NOMO-1 (cell line): ENCODE measurements at regions not wholly inside any gene's neighbourhood (a gene's known extent, or its start where the extent isn't known, plus 50 kb on each side); places are given as distances from the start of the nearest gene placed in this dataset.

Experiments
- DNase-seq, 2 experiments: peaks; one replicate each; lab custom pipeline; 2025; ENCODE audit not compliant: unreplicated experiment in 2 of 2; lab: John Stamatoyannopoulos, UW

GRCh38 chr22:49023879-49024774 lies 803.5 kb downstream of the BRD1 start:
- DNase-seq, result no peak

DNA sequence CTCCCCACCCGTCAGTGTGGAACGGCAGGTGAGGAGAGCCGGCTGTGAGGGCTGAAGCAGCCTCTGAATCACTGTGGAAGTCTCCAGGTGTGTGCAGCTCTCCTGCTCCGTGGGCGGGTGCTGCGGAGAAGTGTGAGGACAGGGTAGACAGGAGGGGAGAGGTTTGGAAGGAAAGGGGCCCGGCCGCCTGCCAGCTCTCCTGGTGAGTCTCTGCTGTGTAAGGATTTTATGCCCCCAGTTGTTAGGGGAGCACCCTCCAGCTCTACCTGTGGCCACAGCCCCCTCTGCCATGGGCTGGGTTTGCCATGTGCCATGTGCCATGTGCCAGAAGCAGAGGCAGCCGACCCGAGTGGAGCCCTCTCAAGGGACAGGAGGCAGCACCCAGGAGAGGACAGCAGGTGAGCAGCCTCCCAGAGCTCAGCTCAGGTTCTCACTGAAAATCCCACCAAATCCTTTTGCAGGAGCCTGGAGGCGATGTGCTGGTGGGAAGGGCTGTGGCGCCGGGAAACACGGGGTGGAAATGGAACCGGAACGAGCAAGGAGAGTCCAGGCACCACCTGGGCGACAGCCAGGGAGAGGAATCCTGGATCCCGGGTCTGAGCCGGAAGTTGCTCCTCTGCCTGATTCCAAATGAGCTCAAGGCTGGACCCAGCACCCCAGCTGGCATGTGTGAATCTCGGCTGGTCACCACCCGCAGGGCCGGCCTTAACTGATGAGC lies 804.4 kb downstream of the BRD1 start:
- DNase-seq, result no peak

DNA sequence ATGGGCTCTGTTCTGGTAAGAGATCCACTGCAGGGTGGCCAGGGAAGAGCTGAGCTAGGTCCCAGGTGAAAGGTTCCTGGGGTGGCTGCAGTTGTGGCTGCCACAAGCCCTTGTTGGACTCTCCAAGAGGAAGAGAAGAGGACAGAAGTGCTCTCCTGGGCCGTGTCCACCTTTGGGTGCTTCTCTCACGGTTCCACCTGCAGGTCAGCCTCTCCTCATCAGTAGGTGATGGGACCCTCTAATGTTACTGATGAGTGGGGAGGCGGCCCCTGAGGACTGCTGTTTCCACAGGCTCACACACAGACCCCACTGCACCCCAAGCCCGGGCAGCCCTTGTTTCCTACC lies 804.9 kb downstream of the BRD1 start:
- no peak for DNase-seq

DNA sequence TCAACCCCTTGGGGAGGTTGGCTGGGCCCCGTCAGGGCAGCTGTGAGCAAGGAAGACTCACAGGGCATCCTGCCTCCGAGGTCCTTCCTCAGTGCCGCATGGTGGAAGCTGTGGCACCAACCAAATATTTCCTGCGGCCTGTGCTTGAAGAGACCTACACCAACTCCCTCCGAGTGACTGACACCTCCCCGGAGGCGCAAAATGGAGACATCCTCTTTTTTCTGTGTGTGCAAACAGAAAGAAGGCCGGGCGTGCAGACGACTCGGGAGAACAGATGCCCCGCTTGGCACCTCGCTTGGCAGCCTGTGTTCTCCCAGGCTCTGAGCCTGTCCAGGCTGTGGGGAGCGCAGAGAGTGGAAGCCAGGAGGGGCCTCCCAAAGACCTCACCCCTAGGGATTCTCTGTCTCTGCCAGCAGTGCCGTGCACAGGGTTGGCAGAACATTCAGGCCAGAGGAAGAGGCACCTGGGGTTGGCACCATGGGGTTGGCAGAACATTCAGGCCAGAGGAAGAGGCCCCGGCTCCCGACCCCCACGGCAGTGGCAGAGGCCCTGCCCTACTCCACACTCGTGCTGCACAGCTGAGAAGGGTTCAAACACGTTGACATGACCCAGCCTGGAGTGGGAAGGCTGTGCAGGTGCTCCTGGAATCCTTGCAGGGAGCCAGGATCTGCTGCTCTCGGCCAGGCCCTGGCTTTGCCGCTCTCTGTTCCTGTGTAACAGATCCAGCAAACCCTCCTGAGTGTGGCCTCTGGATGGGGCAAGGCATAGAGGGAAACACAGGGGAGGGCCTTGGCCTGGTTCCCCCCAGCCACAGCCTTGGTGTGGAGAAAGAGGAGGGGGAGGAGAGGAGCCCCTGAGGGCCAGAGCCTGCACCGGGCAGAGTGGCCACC lies 805.5 kb downstream of the BRD1 start:
- no peak for DNase-seq

DNA sequence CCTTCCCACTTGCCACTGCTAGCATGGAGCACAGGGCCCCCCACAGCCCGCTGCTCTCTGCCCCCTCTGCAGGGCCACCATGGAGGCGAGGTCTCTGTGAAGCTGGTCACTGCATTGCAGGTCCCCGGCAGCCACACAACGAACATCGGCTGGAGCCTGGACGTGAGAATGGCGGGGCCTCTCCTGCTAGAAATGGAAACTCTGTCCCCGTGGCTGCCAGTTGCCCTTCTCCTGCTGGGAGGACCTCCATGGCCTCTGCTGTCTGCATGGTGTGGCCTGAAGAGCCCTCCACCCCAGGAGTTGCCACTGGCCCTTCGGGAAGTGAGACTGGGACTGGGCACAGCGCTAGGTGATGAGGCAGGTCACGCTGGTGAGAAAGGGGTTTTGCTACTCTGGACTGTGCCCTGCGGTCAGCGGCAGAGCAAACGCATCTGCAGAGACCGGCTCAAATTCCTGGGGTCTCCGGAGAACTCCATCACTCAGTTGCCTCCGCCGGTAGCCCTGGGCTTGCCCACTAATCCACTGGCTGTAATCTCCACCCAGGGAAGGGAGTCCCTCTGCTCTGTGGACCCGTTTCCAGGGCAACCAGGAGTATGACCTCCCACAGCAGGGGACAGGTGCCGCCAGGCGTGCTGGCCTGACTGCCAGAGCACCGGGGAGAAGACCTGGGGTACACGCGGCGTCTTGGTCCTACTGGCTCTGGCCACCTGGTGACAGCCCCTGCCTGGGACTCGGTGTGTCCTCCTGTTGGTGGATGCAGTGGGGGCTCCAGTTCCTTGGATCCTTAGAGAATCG lies 806.3 kb downstream of the BRD1 start:
- DNase-seq, result no peak

DNA sequence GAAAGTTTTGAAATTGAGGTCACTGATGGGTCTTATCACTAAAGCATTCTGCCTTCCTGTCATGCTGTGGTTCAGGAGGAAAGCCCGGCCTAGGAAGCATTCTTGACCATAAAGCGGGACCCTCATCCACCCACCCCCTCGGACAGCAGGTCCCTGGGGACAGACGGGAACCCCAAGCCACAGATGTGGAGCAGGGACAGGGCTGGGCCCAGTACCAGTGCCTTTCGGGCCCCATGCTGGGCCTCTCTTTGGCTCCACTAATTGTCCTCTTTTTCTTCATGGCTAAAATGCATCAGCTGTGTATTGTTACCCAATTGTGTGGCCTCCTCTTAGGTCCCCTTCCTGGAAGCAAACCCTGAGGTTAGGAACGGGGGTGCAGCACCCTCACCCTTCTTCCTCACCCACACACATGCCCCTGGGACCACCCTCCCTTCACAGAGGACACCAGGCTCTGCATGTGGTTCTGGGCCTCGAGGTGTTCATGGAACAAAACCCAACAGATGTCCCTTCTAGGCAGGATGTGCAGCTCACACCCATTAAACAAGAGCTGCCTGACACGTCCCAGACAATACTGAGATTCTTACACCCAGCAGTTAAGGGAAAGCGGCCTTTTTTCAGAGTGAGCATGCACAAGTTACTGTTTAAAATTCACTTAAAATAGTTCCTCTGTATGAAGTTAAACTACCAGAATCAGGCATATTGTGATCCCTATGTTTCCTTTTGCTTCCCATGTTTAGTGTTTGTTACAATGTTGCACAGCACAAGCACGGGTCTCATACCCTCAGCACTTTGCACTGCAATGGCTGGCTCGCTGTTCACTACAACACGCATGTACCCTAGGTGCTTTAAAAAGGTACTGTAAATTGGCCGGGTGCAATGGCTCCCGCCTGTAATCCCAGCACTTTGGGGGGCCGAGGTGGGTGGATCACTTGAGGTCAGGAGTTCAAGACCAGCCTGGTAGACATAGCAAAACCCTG lies 807.6 kb downstream of the BRD1 start:
- DNase-seq, result no peak

GRCh38 chr22:49018601-49019000 lies 809.1 kb downstream of the BRD1 start:
- no peak for DNase-seq

- no peak for DNase-seq
Observed at GRCh38 chr22:49017482-49018329, 810.0 kb downstream of the BRD1 start.

GRCh38 chr22:49016909-49017481 lies 810.7 kb downstream of the BRD1 start:
- no peak for DNase-seq

DNA sequence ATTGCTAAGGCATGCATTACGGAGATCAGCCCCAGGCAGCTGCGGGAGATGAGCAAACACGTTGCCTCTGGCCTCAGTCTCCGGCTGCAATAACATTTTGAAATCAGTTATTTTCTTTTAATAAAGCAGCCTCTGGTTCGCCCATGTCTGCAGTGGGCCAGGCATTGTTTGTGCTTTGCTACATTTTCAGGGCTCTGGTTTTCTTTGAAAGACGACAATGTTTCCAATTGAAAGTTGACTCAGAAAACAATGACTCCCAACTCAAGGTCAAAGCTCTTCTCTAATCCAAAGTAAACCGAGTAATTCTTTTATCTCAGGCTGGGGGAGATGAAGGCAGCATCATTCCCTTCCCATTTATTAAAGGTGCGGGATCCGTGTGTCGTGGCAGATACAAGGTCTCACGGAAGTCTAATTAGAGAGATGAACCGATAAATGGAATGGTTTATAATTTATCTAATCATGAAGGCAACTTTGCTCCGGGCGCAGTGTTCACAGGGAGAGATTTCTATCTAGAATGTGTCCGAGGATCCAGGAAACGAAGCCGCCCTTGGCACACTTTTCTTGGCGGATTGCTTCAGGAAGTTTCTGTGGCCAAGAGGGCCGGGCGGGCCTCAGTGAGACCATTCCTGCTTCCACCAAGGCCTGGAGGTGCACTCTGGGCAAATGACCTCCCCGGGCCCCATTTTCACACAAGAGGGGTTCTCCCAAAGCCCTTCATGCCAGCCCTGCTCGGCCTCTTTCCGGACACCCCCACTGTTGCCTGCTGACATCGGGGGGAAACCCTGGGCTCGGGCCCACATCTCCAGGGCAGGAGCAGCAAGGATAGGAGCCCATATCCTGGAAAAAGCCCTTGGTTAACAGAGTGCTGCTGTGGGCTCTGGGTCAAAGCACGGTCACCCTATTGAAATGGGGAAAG lies 811.4 kb downstream of the BRD1 start:
- DNase-seq, result no peak

GRCh38 chr22:49015459-49015858 lies 812.2 kb downstream of the BRD1 start:
- no peak for DNase-seq

- DNase-seq, result no peak
Observed at GRCh38 chr22:49014227-49015201, 813.2 kb downstream of the BRD1 start.

DNA sequence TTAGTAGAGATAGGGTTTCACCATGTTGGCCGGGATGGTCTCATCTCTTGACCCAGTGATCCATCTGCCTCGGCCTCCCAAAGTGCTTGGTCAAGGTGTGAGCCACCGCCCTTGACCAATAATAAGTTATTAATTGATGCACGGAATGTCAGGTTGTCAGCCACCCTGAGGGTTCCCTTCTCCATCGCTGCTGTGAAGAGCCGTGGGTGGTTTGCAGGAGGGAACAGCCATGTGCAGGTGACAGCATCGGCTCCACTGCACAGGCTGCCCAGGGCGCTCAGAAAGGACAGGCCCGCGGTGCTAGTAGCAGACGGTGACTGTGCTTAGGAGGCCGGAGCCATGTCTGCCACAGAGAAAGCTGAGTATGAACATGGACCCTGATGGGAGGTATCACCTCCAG lies 814.0 kb downstream of the BRD1 start:
- no peak for DNase-seq

GRCh38 chr22:49012712-49013395 lies 814.8 kb downstream of the BRD1 start:
- DNase-seq, result no peak
